ENCODE measurements at regions not wholly inside any gene's neighbourhood (a gene's known extent, or its start where the extent isn't known, plus 50 kb on each side); places are given as distances from the start of the nearest gene placed in this dataset.

- TF ChIP-seq ATF6 (CRISPR knock-in tag; IDR thresholded peaks at IDR 0.05) (no peak), CTCF (IDR thresholded peaks at IDR 0.05) (no peak), ZNF423 (CRISPR knock-in tag; IDR thresholded peaks at IDR 0.05) (no peak), EMX1 (CRISPR knock-in tag; IDR thresholded peaks at IDR 0.05) (no peak), ZBTB43 (CRISPR knock-in tag; IDR thresholded peaks at IDR 0.05) (no peak), ZNF281 (CRISPR knock-in tag; IDR thresholded peaks at IDR 0.05) (no peak), ZNF512 (CRISPR knock-in tag; IDR thresholded peaks at IDR 0.05; ENCODE audit: borderline replicate concordance) (no peak), NFYB (CRISPR knock-in tag; conservative IDR thresholded peaks at IDR 0.05; ENCODE audit: low read depth) (no peak), E2F5 (CRISPR knock-in tag; IDR thresholded peaks at IDR 0.05) (no peak), SMAD3 (CRISPR knock-in tag; IDR thresholded peaks at IDR 0.05; ENCODE audit: borderline replicate concordance) (no peak)
Measured at GRCh38 chr16:9415545-9415944, 324.1 kb downstream of the HAPSTR1 start (continued).

- Mint-ChIP-seq H3K9me3 (peaks cover 25% of the 10 kb centered on the region), H3K27me3 (ENCODE audit: low read depth) (peaks cover 2% of the 10 kb centered on the region; the same call in 1 of the 2 replicates), H3K36me3 (peaks cover 9% of the 10 kb centered on the region), H3K4me3 (no peak overlapping the region), H3K27ac (no peak overlapping the region), H3K4me1 (no peaks in the 10 kb centered on the region)
- CTCF ChIA-PET: no interaction called here
- ATAC-seq (no peak), DNase-seq (ENCODE audit: low spot score) (no peak)
- POLR2A ChIA-PET: no interaction called here
- TF ChIP-seq ATF3 (CRISPR knock-in tag; conservative IDR thresholded peaks at IDR 0.05): no peak
- TF ChIP-seq CTCF (IDR thresholded peaks at IDR 0.05): no peak
- no peak for TF ChIP-seq ZMAT4 (CRISPR knock-in tag; IDR thresholded peaks at IDR 0.05)
- TF ChIP-seq FOXK1 (CRISPR knock-in tag; IDR thresholded peaks at IDR 0.05): no peak
- no peak for TF ChIP-seq MXD4 (CRISPR knock-in tag; IDR thresholded peaks at IDR 0.05; ENCODE audit: borderline replicate concordance)
- TF ChIP-seq ZNF416 (CRISPR knock-in tag; IDR thresholded peaks at IDR 0.05): no peak
- TF ChIP-seq USF1 (CRISPR knock-in tag; IDR thresholded peaks at IDR 0.05): no peak
- TF ChIP-seq CREB1 (CRISPR knock-in tag; IDR thresholded peaks at IDR 0.05): no peak
- no peak for TF ChIP-seq FOXP1 (CRISPR knock-in tag; IDR thresholded peaks at IDR 0.05; ENCODE audit: borderline replicate concordance)
Measured at GRCh38 chr16:9417898-9418297, 326.5 kb downstream of the HAPSTR1 start.

Measured in WTC11 (cell line).